Type B pancreatic cell (in vitro differentiated cells): ENCODE measurements at regions not wholly inside any gene's neighbourhood (a gene's known extent, or its start where the extent isn't known, plus 50 kb on each side); places are given as distances from the start of the nearest gene placed in this dataset.

Source experiments
- DNase-seq: peaks from one replicate; pipeline ENCODE4 v3.0.0; 2021; ENCODE audit warnings: mixed read lengths; ENCODE audit not compliant: unreplicated experiment; ENCODE audit errors: extremely low spot score
- H3K27ac Mint-ChIP-seq: 2 replicates; pipeline ENCODE4 v1.8.0; 2021; ENCODE audit warnings: mild to moderate bottlenecking, mixed read lengths
- H3K27me3 Mint-ChIP-seq: 2 replicates; pipeline ENCODE4 v1.8.0; 2021; ENCODE audit warnings: mixed read lengths
- H3K36me3 Mint-ChIP-seq: 2 replicates; pipeline ENCODE4 v1.8.0; 2021; ENCODE audit warnings: mixed read lengths
- H3K4me1 Mint-ChIP-seq: one replicate; pipeline ENCODE4 v1.8.0; 2021; ENCODE audit warnings: mixed read lengths; ENCODE audit not compliant: unreplicated experiment
- H3K4me3 Mint-ChIP-seq: 2 replicates; pipeline ENCODE4 v1.8.0; 2021; ENCODE audit warnings: mild to moderate bottlenecking, mixed read lengths
- H3K9me3 Mint-ChIP-seq: 2 replicates; pipeline ENCODE4 v1.8.0; 2021; ENCODE audit warnings: mixed read lengths
- CTCF ChIP-seq: fragments of 200-600 bp; sonication (generic); conservative IDR thresholded peaks from 2 replicates; pipeline ENCODE4 v1.5.0; 2021; ENCODE audit warnings: antibody characterized with exemption, mild to moderate bottlenecking

- no peaks in the 10 kb centered on the region for H3K4me1 Mint-ChIP-seq
- no peak for TF ChIP-seq CTCF
- no peak for DNase-seq
- H3K4me3 Mint-ChIP-seq: no peak overlapping the region
- no peak overlapping the region for H3K27ac Mint-ChIP-seq
- H3K36me3 Mint-ChIP-seq: no peaks in the 10 kb centered on the region
- H3K9me3 Mint-ChIP-seq: no peaks in the 10 kb centered on the region
- peaks cover 12% of the 10 kb centered on the region for H3K27me3 Mint-ChIP-seq
Observed at GRCh38 chr1:38353956-38354355, 307.4 kb upstream of the POU3F1 start.

GRCh38 chr1:38352869-38353268 lies 306.3 kb upstream of the POU3F1 start:
- TF ChIP-seq CTCF: no peak
- no peak for DNase-seq
- no peaks in the 10 kb centered on the region for H3K4me1 Mint-ChIP-seq
- no peak overlapping the region for H3K4me3 Mint-ChIP-seq
- H3K27me3 Mint-ChIP-seq: peaks cover 18% of the 10 kb centered on the region
- H3K36me3 Mint-ChIP-seq: no peaks in the 10 kb centered on the region
- H3K27ac Mint-ChIP-seq: no peak overlapping the region
- peaks cover 5% of the 10 kb centered on the region for H3K9me3 Mint-ChIP-seq

GRCh38 chr1:38347446-38348175 lies 301.0 kb upstream of the POU3F1 start:
- H3K9me3 Mint-ChIP-seq: peaks cover 5% of the 10 kb centered on the region

GRCh38 chr1:38344716-38345115 lies 298.1 kb upstream of the POU3F1 start:
- Mint-ChIP-seq H3K4me1 (no peaks in the 10 kb centered on the region), H3K27ac (no peak overlapping the region), H3K27me3 (peaks cover 36% of the 10 kb centered on the region), H3K4me3 (no peak overlapping the region), H3K36me3 (no peaks in the 10 kb centered on the region), H3K9me3 (peaks cover 5% of the 10 kb centered on the region)
- DNase-seq: no peak
- TF ChIP-seq CTCF: no peak

More at GRCh38 chr1:38347446-38348175, 301.0 kb upstream of the POU3F1 start:
- Mint-ChIP-seq H3K4me3 (no peak overlapping the region), H3K27me3 (peaks cover 21% of the 10 kb centered on the region), H3K36me3 (no peaks in the 10 kb centered on the region), H3K4me1 (no peaks in the 10 kb centered on the region), H3K27ac (no peak overlapping the region)
- DNase-seq: no peak
- no peak for TF ChIP-seq CTCF

GRCh38 chr1:38341694-38342093 lies 295.1 kb upstream of the POU3F1 start:
- Mint-ChIP-seq H3K4me1 (no peaks in the 10 kb centered on the region), H3K27me3 (peaks cover 51% of the 10 kb centered on the region), H3K9me3 (no peaks in the 10 kb centered on the region), H3K27ac (no peak overlapping the region), H3K4me3 (no peak overlapping the region), H3K36me3 (no peaks in the 10 kb centered on the region)
- no peak for DNase-seq
- no peak for TF ChIP-seq CTCF
